GM21723 (cell line): ENCODE measurements at regions not wholly inside any gene's neighbourhood (a gene's known extent, or its start where the extent isn't known, plus 50 kb on each side); places are given as distances from the start of the nearest gene placed in this dataset.

Experiments
- ATAC-seq: cut with Tn5 transposase; IDR thresholded peaks from one replicate; pipeline ENCODE4 v1.9.1; 2021; ENCODE audit warnings: mild to moderate bottlenecking, moderate library complexity; ENCODE audit not compliant: unreplicated experiment

DNA sequence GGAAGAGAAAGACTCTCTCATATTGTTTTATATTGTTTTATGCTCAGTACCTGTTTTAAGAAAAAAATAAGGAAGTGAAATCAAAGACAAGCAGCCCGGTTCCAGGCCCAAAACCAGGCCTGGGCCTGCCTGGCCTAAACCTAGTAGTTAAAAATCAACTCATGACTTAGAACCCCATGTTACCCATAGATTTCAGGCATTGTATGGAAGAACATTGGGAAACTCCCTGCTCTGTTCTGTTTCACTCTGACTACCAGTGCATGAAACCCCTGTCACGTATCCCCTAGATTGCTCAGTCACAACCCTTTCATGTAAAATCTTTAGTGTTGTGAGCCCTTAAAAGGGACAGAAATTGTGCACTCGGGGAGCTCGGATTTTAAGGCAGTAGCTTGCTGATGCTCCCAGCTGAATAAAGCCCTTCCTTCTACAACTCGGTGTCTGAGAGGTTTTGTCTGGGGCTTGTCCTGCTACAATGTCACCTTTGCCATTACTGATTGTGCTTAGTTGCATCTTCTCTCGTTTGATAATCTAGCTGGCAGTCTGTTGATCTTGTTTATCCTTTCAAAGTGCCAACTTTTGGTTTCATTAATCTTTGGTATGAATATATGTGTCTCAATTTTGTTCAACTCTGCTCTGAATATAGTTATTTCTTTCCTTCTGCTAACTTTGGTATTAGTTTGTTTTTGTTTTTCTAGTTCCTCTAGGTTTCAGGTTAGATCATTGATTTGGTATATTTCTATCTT, 842.8 kb upstream of the NDST4 start:
- ATAC-seq: peak; percentile 53

DNA sequence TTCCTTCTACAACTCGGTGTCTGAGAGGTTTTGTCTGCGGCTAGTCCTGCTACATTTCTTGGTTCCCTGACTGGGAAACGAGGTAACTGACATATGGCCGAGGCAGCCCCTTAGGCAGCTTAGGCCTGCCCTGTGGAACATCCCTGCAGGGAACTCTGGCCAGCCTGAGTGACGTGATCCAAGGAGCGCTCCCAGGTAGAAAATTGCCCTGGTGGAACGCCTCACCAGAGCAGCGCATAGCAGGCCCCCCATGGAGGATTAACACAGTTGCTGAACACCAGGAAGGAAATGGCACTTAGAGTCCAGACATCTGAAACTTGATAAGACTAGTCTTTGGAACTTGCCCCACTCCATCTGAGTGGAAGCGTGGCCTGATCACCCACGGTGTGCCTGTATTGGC, 837.4 kb upstream of the NDST4 start:
- no peak for ATAC-seq

DNA sequence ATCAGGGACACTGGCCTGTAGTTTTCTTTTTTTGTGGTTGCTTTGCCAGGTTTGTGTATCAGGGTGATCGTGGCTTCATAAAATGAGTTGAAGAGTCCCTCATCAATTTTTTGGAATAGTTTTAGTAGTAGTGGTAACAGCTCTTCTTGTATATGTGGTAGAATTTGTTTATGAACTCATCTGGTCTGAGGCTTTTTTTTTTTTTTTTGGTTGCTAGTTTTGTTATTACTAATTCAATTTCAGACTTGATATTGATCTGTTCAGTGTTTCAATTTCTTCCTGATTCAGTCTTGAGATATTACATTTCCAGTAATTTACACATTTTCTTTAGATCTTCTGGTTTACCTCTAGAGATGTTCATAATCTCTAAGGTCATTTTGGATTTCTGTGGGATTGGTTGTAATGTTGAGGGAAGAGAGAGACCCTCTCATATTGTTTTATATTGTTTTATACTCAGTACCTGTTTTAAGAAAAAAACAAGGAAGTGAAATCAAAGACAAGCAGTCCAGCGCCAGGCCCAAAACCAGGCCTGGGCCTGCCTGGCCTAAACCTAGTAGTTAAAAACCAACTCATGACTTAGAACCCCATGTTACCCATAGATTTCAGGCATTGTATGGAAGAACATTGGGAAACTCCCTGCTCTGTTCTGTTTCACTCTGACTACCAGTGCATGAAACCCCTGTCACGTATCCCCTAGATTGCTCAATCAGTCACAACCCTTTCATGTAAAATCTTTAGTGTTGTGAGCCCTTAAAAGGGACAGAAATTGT, 836.7 kb upstream of the NDST4 start:
- ATAC-seq: peak; percentile 85

- ATAC-seq: no peak
Observed at GRCh38 chr4:115945026-115945425, 831.6 kb upstream of the NDST4 start.

- no peak for ATAC-seq
Observed at GRCh38 chr4:115944146-115944905, 830.9 kb upstream of the NDST4 start.

DNA sequence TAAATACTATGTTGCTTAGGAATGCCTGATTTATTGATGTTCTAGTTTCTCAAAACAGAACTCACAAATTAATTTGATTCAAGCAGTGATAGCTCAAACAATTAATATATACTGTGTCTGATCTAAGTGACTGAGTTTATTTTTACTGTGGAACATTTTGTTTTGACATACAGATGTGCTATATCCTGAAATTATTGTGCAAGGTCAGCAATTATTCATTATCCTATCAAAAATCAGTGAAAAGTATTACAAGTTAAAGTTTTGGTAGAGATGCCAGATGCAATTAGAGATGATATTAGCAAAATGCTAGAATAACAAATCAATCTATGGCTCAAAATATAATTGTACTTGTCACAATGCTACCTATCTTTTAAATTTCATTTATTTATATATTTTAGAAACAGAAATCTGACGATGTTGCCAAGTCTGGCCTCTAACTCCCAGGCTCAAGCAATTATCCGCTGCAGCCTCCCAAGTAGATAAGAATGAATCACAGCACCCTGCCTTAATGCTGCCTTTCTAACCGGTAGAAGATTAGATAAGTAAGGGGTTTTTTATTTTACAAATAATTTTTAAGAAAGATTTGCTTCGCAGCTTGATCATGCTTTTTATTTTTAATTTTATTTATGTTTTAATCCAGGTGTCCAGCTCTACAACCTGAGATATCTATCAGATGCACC, 825.5 kb upstream of the NDST4 start:
- ATAC-seq: no peak

DNA sequence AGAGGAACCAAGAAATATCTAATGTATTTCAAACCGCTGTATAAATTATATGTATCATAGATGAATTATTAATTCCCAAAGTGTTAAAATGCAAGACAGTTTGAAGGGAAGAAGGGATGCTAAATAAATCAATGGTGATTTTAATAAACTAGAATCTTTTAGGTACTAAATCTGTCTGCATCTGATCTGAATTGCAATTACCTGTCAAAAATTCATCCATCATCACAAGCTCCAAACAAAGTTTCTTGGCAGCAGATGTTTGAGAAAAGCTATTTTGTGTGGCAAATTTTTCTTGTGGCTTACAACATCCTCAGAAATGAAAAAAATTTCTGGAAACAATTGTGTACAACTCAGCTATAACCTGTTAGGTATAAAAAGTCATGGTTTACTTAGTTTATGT, 816.0 kb upstream of the NDST4 start:
- no peak for ATAC-seq

GRCh38 chr4:115927382-115927781, 814.0 kb upstream of the NDST4 start:
- ATAC-seq: no peak

DNA sequence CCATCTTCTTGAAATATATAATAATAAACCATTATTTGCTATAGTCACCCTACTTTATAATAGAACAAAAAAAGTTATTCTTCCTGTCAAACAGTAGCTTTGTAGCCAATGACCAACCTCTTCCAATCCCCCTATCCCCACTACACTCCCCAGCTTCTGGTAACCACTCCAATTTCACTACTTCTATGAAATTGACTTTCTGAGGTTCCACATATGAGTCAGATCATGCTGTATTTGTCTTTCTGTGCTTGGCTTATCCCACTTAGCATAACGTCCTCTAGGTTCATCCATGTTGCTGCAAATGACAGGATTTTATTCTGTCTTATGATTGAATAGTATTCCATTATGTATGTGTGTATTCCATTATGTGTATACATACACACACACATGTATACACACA, 809.7 kb upstream of the NDST4 start:
- ATAC-seq: no peak

GRCh38 chr4:115920637-115921036, 807.2 kb upstream of the NDST4 start:
- no peak for ATAC-seq

GRCh38 chr4:115918149-115918548, 804.7 kb upstream of the NDST4 start:
- ATAC-seq: no peak

- ATAC-seq: no peak
Observed at GRCh38 chr4:115906428-115906827, 793.0 kb upstream of the NDST4 start.

DNA sequence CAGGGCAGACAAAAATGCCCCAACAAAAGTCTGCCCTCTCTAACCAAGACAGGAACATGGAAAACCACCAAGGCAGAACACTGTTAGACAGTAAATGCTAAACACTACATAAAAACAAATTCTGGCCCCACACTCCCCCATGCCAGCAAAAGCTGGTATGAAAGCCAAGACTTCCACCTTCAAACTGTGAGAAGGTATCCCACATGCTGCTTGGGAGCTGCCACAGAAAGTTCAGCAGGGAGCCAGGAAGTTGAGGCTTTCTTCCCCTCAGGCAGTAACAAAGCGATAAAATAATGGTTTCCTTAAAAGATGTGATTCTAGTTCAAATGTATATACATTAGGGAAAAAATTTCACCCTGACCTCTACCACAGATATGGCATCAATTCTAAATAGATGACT, 770.4 kb upstream of the NDST4 start:
- ATAC-seq: no peak

DNA sequence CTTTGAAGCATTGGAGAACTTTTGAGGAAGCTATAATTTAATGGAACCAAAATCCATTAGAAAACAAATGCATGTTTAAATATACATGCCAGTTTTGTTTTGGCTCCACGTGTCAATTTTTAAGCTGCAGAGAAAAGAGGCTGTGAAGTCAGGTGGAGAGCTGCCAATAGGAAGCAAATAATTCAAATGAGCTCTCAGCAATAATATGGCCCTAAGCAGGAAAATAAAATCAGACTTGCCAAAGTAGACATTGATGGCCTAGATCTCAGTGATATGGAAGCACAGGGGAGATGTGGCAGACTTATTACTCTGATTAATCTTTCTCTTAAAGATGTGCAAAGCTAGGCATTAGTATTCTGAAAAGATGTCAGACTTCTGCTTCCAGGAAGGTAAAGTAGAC, 769.8 kb upstream of the NDST4 start:
- ATAC-seq: no peak

DNA sequence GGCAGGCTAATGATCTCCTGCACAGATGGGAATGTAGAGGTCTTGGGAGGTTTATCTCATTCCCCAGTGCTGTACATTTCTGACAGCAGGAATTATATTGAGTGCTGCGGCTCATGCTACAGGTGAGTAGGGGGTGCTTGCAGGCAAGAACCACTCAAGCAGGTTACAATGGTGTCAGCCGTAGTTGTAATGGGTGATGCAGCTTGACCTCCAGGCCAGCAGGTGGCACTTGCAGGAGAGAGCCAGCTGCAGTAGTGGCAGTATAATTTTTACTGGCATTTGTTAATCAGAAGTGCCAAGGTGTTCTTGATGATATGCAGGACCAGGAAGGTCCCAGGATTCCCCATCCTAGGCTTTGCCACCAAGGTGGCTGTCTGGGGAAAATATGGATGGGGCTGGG, 759.6 kb upstream of the NDST4 start:
- ATAC-seq: no peak

- ATAC-seq: no peak
Observed at GRCh38 chr4:115871596-115871995, 758.2 kb upstream of the NDST4 start.

DNA sequence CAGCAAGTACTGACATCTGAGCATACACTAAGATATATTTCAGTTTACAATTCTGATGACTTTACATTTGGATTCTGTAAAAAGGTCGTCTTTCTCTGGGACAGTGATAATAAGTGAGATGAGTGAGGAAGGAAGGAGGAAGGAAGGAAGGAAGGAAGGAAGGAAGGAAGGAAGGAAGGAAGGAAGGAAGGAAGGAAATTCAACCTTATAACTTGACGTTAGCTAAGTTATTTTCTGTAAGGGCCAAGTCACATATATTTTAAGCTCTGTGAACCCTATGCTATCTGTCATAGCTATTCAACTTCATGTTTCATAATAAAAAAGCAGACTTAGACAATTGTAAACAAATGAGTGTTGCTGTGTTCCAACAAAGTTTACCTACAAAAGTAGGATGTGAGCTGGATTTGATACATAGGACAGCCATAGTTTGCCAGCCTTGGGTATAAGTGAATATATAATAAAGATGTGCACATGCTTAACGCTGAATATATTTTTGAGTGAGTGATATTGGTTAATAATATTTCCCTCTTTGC, 753.0 kb upstream of the NDST4 start:
- ATAC-seq: no peak

DNA sequence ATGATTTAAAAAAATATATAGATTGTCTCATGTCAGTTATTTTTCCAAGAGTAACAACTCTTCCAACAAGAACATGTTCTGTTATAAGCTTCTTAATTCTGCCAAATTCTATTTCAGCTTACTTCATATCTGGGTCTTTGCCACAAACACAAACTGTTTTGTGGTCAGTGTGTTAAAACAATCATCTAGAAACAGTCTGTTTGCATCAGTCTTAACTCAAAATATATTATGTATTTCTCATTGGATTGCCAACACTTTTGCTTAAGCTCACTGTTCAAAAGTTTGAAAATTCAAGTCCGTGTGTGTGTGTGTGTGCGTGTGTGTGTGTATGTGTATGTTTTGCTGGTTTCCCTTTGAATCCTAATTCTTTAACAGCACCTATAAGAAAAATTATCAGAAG, 752.3 kb upstream of the NDST4 start:
- ATAC-seq: no peak

GRCh38 chr4:115852767-115853091, 739.3 kb upstream of the NDST4 start:
- peak; percentile 6 for ATAC-seq

DNA sequence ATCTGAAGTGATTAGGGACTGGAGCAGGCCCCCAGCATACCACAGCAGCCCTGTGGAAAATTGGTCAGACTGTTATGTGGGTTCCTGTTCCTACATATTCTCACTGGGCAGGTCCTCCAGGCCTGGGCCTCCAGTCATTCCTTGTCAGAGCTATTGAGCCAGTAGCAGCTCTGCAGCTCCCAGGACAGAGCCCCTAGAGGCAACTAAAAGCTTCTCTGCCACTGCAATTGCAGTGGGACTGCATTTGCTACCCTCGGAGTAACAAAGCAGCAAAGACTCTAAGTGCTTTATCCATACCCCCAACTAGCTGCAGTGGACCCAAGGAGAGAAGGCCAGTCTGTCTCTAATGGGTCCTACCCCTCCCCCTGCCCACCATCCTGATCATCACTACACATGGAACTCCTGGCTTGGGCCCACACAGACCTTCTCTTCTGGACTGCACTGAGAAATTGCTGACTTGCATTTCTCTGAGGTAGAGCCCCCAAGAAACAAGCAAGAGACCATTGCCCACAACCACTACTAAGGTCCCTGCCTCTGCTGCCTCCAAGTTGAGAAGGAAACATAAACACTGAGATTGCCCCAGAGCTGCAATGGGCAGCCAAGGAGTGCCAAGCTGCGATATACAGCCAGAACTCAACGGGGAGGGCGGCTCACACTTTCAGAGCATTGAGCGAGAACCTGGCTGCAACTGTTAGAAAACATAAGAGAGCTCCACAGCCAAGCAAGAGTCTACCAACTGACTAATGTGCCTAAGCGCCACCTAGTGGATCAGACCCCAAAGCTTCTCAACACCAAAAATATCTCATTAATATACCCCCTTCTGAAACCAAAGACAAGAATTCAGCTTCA, 738.7 kb upstream of the NDST4 start:
- peak; percentile 89 for ATAC-seq
